ENCODE measurements at regions not wholly inside any gene's neighbourhood (a gene's known extent, or its start where the extent isn't known, plus 50 kb on each side); places are given as distances from the start of the nearest gene placed in this dataset.
"Not testable (repeated sequence)": the region's sequence is repeated elsewhere in the genome, so short reads cannot be mapped to it uniquely, and the experiment has no call there.

DNA sequence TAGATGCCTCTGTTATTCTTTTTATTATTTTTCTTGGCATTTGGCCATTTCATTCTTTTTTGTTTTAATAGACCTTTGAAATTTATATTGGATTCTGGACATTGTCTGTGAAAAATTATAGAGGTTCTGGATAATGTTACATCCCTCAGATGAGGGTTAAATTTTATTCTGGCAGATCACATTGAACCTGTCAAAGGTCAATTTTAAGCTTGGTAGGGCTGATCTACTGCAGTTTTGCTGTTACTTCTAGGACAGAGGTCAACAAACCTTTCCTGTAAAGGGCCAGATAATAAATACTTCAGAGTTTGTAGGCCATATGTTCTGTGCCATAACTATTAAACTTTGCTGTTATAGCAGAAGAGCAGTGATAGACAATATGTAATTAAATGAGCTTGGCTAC lies 318.9 kb upstream of the DPPA4 start:
- DNase-seq: no peak

DNA sequence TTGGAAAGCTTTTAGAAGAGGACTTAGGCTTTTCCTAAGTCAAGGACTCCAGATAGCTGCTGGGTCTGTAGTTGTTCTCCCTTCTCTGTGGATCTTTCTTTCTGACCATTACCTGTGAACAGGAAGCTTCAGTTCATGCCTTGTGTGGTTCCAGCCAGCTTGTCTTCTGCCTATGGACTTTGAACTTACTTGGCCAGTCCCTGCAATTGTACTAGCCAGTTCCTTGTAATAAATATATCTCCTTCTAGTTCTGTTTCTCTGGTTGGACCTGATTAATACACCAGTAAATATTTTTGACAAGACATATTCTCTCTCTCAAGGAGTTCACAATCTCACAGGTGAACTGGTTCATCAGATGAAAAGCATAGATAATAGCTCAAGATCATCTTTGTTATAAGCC lies 341.3 kb upstream of the DPPA4 start:
- DNase-seq: no peak

DNA sequence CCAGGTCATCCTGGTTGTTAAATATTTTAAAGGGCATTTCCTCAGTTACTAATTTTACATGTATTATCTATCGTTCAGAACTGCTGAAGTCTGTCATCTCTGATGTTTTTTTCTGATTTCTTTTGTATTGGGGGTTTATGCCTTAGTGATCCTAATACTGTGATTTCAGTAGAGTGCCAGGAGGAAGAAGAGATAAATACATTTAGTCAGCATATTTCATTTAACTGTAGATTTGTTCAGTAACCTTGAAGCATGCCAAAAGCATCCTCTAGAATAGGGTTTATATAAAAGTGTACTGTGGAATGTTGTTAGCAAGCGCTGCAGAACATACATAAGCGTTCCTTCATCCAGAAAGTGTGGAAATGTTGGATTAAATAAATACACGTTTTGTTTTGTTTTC lies 342.3 kb upstream of the DPPA4 start:
- no peak for DNase-seq

DNA sequence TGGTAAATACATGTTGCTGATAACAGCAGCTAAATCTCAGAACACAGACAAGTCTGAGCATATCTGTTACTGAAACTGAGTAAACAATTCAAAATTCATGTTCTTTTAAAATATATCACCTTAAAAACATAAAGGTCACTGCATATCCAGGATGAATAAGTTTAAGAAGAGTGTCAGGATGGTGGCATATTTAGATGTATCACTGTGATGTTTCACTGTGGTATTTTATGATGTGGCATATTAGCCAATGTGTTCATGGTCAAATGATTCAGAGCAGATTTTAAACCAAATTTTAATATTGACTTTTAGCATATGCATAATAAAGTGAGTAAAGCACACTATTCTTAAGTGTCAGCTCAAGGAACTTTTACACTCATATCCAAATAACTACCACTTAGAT lies 346.4 kb upstream of the DPPA4 start:
- DNase-seq: no peak

DNA sequence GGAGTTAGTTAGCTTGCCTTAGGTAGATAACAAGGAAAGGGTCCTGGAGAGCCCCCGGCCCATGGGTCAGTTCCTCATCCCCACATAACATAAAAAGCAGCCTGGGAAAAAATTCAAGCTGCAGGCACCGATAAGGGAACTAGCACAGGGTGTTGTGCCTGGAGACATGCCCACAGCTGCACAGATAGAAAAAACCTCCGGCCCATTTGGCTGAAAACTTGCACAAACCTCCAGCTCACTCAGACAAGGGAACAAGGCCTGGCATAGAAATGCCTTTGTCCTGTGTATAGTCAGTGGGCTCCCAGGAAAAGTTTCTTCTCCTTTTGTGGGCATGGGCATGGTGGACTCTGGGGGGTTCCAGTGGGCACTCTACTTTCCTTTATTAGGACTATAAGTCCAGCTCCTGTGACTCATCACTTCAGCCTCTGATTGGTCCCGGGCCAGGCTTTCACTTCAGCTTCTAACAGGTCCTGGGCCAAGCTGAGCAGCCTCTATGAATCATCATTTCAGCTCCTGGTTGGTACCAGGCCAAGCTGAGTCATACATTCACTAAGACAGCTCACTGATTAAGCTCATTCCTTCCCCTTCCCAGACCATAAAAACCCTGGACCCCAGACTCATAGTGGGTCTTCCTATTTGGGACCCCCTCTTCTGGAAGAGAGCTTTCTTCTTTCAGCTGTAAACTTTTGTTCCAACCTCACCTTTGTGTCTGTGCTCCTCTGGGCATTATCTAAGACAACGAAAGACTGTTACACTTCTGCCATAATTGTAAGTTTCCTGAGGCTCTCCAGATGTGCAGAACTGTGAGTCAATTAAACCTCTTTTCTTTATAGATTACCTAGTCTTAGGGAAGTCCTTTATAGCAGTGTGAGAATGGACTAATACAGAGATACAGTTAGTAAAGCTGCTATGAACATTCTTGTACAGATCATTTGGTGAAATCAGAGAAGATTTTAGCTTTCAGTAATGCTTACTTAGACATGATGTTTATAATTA lies 348.0 kb upstream of the DPPA4 start:
- DNase-seq: no peak

DNA sequence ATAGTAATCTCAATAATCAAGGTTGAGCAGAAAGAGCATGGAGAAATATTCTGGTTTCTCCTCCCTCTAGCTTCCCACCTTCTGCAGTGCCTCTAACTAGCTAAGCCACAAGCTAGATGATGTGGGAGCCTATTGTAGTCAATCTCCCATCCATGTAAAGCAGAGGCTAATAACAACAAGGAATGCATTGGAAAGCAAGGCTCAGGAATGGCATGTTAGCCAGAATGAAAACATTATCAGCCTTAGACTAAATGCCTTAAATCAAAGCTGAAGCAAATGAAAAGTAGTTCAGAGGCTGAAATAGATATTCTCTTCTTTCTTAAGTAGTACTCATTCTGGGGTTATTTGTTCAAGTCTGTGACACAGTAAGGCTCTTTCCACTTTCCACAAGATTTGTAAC lies 350.3 kb upstream of the DPPA4 start:
- no peak for DNase-seq

DNA sequence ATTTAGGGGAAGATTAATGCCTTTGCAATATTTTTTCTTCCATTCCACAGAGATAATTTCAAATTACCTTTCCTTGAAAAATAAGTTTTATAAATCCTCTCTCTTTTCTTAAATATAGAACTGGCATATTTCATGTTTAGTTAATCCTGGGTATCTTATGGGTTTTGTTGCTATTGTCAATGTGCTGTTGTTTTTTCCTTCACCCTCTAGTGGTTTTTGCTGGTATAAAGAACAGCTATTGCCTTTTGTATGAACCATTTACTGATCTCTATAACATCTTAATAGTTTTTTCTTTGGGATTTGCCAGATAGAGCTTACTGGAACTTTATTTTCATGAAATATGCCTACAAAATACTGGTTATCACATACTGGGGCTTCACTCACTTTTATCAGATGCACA lies 359.6 kb upstream of the DPPA4 start:
- no peak for DNase-seq

DNA sequence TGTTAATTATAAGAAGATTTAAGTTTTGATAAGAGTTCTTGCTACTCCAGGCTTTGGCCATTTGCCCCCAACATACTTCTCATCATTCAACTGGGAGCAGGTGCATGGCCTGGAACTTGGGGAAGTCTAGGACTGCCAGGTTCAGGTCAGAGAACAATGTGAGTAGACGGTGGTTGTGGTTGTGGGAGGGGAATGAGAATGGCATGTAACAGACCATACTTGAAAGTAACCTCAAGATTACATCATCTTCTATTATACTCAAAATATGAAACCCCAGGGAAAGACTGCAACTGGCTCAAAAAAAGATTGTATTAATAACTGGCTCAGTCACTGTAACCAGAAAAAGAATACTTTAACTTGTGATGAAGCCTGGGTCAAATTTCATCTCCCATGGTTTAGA lies 364.9 kb upstream of the DPPA4 start:
- DNase-seq: no peak

DNA sequence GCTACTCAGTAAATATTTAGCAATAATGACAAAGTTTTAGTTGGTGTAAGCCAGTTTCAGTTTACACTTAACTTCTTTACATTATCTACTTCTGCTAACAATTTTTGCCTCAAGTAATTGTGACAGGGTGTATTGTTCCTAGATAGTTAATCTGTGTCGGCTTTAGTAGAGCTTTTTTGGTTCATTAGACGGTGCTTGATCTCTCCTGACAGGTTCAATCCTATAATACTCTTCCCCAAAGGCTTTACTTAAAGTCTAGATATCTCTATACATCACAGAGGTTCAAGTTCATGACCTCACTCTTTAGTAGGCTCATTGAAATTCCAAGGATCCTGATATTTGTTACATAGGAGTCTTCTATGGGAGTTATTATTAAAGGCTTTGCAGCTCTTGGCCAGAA lies 365.6 kb upstream of the DPPA4 start:
- DNase-seq: no peak

DNA sequence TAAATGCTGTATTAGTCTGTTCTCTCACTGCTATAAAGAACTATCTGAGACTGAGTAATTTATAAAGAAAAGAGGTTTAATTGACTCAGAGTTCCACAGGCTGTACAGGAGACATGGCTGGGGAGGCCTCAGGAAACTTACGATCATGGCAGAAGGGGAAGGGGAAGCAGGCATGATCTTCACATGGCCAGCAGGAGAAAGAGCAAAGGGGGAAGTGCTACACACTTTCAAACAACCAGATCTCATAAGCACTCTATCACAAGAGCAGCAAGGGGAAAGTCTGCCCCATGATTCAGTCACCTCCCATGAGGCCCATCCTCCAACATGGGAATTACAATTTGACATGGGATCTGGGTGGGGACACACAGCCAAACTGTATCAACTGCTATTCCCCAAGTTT lies 367.8 kb upstream of the DPPA4 start:
- not testable (repeated sequence) for DNase-seq

DNA sequence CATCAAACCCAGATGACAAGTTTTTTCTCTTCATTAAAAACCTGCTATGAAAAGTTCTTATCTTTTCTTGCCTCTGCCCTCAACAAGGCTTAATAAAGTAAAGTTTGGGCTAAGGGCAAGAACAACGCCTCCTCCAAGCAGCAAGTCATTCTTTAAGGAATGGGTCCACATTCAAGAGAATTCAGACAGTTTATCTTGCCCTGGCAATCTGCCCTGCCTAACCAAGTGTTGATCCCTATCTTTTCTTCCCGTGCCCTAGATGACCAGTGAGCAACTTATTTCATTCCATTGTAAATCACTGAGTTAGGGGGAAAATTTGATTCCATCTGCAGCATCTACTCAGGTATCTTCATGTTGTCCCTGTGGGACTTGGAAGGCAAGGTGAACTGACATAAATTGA lies 370.3 kb upstream of the DPPA4 start:
- DNase-seq: no peak

DNA sequence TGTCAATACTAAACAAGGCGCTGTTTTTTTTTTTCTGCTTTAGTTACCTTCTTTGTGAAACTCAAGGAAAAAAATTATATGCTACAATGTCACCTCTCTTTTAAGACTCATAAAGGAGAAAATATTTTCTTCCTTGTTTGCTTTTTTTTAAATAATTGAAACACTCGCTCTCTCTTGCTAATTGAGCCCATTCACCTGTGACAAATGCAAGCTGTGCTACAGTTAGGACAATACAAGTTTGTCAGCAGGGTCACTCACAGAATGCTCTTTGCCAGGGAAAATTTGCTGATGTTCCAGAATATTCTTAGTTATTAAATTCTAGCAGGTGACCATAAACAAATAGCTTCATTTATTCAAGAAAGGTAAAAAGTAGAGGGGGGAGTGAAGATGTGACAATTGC lies 375.9 kb upstream of the DPPA4 start:
- no peak for DNase-seq

DNA sequence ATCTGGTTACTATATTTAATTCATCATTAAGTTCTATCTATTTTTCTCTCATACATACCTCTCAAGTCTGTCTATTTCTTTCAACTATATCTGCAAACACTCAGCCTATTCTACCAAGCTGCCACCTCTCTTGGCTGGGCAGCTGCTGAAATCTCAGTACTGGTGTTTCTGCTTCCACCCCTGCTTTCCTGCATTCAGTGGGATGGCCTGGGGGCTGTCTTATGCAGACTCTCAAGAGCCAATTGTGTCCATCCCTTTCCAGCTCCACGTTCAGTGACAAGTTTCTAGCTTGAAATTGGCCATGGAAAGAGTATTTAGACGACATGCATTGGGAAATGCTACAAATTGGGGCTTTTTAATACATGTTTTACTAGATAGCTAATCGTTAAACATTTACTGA lies 378.4 kb upstream of the DPPA4 start:
- DNase-seq: no peak

DNA sequence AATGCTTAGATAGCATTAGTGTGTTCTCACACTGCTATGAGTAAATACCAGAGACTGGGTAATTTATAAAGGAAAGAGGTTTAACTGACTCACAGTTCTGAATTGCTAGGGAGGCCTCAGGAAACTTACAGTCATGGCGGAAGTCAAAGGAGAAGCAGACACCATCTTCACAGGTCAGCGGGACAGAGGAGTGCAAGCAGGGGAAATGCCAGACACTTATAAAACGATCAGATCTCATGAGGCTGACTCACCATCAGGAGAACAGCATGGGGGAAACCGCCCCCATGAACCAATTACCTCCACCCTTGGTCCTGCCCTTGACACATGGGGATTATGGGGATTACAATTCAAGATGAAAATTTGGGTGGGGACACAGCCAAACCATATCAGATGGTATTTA lies 381.5 kb upstream of the DPPA4 start:
- DNase-seq: no peak

DNA sequence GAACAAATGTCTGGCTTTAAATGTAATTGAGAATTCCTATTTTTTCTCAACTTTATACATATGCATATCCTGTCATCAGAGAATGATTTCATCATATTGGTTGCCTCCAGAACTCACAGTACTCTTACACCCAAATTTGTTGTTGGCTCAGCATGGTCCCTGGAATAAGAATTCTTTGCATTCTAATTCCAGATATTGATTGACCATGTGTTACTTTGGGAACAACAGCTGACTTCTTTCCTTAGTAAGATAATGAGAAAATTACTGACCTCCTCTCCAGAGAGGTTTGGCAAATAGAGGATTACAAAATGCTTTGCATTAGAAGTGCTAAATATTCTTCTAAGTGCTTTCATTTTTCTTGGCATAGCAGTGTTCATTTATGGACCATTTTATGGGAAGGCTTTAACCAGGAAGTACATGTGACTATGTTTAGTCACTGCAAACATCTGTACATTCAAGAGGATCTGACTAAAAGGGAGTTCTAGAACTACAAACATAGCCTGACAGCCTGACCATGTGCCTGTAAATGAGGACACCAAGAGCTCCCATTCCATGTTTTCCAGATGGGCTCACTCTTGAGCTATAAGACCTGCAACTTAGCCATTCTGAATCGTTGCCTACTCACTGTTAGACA lies 391.6 kb upstream of the DPPA4 start:
- no peak for DNase-seq

DNA sequence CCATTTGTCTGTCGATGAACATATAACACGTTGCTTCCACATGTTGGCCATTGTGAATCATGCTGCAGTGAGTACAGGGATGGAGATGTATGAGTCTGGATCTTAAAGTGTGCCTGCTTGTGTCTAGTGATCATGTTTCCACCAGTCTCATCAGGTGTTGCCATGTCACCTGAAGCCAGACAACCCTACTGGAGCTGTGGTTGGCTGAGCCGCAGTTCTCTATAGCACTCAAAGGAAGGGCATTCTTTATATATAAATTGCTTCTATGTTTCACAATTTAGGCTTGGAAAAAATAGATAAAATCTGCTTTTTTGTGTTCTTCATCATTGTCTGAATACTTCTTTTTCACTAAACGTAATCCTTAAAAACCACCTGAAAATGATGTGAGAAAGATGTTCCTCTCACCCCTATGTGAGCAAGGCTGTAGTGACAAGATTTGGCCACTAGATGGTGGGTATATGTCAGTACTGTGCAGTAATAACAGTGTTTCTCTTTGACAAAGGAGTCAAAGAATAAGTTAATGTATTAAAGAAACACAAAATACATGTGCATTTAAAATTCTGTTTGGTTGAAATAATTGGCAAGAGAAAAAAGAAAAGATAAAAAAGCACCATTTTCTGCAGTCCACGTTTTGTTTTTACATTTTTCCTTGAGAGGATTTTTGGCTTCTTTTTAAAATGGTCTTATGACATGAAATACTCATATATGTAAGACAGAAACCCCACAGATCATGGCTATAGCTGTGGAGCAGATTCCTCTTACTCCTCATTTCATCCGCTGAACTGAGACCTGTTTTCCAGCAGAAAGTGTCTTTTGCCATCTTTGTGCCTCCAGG lies 394.5 kb upstream of the DPPA4 start:
- peak; percentile 26 for DNase-seq

DNA sequence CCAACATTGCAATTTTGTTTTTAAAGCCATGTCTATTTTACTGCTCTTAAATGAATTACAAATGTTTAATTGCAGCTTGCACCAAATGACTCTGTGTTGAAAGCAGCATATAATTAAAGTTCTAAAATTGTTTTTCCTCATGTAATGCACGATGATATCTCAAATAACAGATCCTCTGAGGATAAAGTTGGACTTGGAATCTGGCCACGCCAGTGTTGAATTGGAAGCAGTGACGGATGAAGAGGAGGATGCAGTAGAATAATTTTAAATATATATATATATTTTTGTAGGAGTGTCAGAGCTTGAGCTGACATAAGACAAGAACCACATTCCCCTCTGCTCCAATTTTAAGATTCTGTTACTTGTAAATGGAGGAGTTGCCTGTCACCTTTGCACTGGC lies 406.6 kb upstream of the DPPA4 start:
- DNase-seq: no peak

DNA sequence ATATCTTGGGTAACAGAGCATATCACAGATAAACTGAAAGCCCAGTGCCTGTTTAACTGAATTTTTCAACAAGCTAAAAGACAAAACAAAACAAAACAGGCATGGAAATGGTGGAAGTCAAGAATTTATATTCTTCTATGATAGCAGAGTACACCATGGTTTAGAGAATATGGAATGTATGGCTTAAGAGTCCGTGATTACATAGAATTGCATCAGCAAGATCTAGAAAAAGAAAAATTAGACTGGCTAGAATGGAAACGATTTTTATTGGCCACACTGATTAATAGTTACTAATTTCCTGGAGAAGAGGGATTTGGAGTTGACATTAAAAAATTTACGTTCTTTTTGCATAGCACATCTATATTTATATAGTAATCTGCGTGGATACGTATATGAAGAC lies 435.2 kb upstream of the DPPA4 start:
- DNase-seq: no peak

DNA sequence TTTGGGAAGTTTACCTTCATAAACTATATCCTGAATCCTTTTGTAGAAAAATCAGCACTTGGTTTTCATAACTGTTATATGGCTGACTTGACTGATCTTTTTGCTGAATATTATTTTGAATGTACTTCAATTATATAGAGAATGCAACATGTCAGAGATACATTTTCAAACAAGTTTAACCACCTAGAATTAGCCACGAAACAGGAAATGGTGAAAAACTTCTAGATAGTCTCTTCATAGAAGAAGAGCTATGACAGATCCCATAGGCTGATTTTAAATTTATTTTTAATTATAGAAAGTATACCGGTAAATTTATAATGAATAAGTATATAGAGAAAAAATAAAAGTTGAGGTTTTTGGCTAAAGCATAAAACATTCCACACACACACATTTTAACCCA lies 436.8 kb upstream of the DPPA4 start:
- no peak for DNase-seq

DNA sequence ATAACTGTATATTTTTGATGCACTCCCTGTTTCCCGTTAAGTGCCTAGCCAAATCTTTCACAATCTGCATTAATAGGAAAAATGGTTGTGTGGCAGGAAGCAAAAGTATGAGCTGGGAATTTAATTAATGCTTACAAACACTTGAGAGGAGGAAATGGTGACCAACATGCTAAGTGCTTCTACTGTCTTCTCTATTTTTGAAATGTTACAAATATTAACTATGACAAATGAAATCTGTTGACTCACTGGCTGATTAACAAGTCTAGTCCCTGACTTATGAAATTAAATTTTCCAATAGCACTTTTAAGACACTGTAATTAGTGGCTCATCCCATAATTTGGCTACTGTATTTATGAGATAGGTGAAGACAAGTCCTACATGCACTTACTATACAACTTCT lies 446.9 kb upstream of the DPPA4 start:
- no peak for DNase-seq

DNA sequence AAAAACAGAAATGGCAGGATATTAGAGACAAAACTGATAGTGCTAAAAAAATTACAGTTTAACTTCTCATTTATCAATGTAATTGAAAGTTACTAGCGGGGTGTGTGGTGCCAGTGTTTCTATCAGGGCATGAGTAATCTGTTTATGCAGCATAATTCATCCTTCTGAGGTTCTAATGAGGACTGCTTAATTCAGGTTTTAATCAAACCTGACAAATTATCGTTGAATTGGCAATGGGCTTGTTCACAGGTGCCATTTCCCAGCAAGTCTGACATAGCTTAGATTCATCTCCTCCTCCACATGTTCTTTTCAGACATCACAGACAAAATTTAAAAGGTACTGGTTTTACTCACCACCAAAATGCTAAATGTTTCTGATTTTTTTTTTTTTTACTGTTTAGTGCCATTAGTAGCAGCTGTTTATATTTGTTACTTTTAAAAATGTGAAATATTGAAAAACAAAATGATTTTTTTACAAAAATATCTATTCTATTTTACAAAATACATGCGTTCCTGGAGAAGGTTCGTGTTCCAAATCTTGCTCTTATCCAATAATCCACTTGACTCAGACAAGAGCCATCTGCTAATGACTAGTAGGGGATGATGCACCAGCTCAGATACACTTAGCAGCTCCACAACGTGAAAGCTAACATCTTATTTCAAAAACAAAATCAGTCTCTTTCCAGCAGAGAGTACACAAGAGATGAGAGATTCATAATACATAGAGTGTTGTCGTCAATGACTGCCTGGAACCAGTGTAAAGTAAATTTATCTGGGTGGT lies 447.7 kb upstream of the DPPA4 start:
- DNase-seq: no peak

DNA sequence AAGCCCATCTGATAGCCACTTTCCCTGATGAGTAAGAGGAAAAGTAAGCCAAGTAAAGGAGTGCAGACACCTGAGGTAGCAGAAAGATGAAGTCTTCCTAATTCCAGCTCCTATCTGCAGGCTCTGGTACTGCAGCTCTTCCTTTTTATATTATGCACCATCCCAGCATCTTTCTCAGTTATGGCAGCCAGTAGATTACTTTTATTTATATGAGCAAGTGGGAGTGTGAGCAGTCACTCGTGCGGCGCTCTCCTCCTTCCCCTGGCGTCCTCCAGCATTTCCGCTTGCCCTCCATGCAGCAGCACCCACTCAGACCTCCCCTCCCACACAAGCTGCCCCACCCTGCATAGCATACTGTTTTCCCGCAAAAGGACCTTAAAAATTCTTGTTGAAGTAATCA lies 465.9 kb upstream of the DPPA4 start:
- no peak for DNase-seq
